A549 (cell line): ENCODE measurements at regions not wholly inside any gene's neighbourhood (a gene's known extent, or its start where the extent isn't known, plus 50 kb on each side); places are given as distances from the start of the nearest gene placed in this dataset.

Source experiments
- EP300 ChIP-seq, 2 experiments: fragments of >200 bp; sonication (Bioruptor Twin); formaldehyde crosslinking; IDR thresholded peaks; 2 replicates in 1 of 2; 3 replicates in 1 of 2; pipeline ENCODE4 v1.6.1; 2016 to 2017
- MAZ ChIP-seq: fragments of 150-350 bp; IDR thresholded peaks from 2 replicates; pipeline ENCODE4 v1.6.1; 2014; ENCODE audit warnings: antibody characterized with exemption, low read depth, low read length, borderline replicate concordance
- POLR2A ChIP-seq: IDR thresholded peaks from 2 replicates; pipeline ENCODE4 v1.6.1; 2012; ENCODE audit warnings: mild to moderate bottlenecking, low read length
- TF ChIP-seq, protein P1 (sequence below): fragments of >200 bp; sonication (Bioruptor Twin); formaldehyde crosslinking; IDR thresholded peaks from 3 replicates; pipeline ENCODE4 v1.5.1; 2016
- TF ChIP-seq, protein P2 (sequence below): fragments of 150-350 bp; IDR thresholded peaks from 2 replicates; pipeline ENCODE4 v1.6.1; 2014; ENCODE audit warnings: low read depth, mild to moderate bottlenecking, low read length

DNA sequence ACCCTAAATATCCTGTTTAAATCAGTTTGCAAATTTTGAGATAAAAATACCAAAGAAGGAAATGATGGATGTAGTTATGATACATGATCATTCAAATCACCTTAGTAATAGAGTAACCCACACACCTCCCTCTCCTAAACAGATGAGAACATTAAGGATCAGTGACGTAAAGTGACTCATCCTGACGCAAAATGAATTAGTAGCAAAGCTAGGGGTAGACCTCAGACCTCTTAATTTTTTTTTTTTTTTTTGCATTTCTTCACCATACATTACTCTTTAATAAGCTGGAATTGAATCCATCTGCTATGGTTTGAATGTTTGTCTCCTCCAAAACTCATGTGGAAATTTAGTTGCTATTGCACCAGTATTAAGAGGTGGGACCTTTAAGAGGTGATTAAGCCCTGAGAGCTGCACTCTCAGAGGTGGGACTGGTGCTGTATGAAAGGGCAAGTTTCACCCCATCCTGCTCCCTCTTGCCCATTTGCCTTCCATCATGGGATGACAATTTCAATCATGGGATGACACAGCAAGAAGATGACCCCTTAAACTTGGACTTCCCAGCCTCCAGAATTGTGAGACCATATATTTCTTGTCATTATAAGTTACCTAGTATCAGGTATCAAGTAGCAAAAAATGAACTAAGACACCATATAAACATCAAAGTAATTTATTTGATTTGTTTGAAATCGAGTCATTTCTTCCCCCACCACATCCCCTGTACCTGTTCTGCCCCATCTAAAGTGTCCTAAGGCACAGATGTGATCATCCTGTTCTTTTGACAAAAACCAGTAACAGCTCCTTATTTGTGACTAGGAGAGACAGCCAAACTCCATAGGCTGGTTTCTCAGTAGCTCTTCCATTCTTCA is 114.6 kb upstream of the DUSP10 start:
- TF ChIP-seq, protein P1, sequence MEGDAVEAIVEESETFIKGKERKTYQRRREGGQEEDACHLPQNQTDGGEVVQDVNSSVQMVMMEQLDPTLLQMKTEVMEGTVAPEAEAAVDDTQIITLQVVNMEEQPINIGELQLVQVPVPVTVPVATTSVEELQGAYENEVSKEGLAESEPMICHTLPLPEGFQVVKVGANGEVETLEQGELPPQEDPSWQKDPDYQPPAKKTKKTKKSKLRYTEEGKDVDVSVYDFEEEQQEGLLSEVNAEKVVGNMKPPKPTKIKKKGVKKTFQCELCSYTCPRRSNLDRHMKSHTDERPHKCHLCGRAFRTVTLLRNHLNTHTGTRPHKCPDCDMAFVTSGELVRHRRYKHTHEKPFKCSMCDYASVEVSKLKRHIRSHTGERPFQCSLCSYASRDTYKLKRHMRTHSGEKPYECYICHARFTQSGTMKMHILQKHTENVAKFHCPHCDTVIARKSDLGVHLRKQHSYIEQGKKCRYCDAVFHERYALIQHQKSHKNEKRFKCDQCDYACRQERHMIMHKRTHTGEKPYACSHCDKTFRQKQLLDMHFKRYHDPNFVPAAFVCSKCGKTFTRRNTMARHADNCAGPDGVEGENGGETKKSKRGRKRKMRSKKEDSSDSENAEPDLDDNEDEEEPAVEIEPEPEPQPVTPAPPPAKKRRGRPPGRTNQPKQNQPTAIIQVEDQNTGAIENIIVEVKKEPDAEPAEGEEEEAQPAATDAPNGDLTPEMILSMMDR, result no peak
- TF ChIP-seq, protein P2, sequence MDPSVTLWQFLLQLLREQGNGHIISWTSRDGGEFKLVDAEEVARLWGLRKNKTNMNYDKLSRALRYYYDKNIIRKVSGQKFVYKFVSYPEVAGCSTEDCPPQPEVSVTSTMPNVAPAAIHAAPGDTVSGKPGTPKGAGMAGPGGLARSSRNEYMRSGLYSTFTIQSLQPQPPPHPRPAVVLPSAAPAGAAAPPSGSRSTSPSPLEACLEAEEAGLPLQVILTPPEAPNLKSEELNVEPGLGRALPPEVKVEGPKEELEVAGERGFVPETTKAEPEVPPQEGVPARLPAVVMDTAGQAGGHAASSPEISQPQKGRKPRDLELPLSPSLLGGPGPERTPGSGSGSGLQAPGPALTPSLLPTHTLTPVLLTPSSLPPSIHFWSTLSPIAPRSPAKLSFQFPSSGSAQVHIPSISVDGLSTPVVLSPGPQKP, result no peak
- TF ChIP-seq MAZ (no peak), POLR2A (no peak), EP300 (IDR thresholded peaks at IDR 0.05) (no peak)
